EL (cell line): ENCODE measurements at regions not wholly inside any gene's neighbourhood (a gene's known extent, or its start where the extent isn't known, plus 50 kb on each side); places are given as distances from the start of the nearest gene placed in this dataset.

Experiments used
- DNase-seq: peaks from one replicate; pipeline ENCODE4 v3.0.0-alpha.2; 2016

- no peak for DNase-seq
These were observed 526.1 kb downstream of the CDH26 start for GRCh38 chr20:60484316-60484715.

- DNase-seq = no peak
These were observed 527.0 kb downstream of the CDH26 start for GRCh38 chr20:60485012-60485760.

- no peak for DNase-seq
These were observed 528.1 kb downstream of the CDH26 start for GRCh38 chr20:60486315-60486714.

GRCh38 chr20:60486937-60487336 is 528.7 kb downstream of the CDH26 start:
- no peak for DNase-seq

- DNase-seq = no peak
These were observed 532.2 kb downstream of the CDH26 start for GRCh38 chr20:60490217-60491050.

GRCh38 chr20:60491051-60491581 is 532.9 kb downstream of the CDH26 start:
- no peak for DNase-seq

- no peak for DNase-seq
These were observed 536.3 kb downstream of the CDH26 start for GRCh38 chr20:60494476-60494875.

- DNase-seq = no peak
These were observed 539.2 kb downstream of the CDH26 start for GRCh38 chr20:60497298-60498035.

GRCh38 chr20:60500038-60500701 is 541.9 kb downstream of the CDH26 start:
- no peak for DNase-seq

GRCh38 chr20:60501048-60501447 is 542.8 kb downstream of the CDH26 start:
- no peak for DNase-seq

- DNase-seq = no peak
These were observed 544.7 kb downstream of the CDH26 start for GRCh38 chr20:60502881-60503280.

GRCh38 chr20:60505423-60505822 is 547.2 kb downstream of the CDH26 start:
- DNase-seq = no peak

GRCh38 chr20:60506061-60506460 is 547.8 kb downstream of the CDH26 start:
- no peak for DNase-seq

GRCh38 chr20:60507087-60507694 is 549.0 kb downstream of the CDH26 start:
- DNase-seq = no peak

- no peak for DNase-seq
These were observed 551.2 kb downstream of the CDH26 start for GRCh38 chr20:60509407-60509806.

- DNase-seq = no peak
These were observed 552.1 kb downstream of the CDH26 start for GRCh38 chr20:60510356-60510755.

- DNase-seq = peak; percentile 78
These were observed 554.2 kb downstream of the CDH26 start for GRCh38 chr20:60512443-60512842.

- peak; percentile 8 for DNase-seq
These were observed 554.9 kb downstream of the CDH26 start for GRCh38 chr20:60513141-60513540.

GRCh38 chr20:60516442-60516841 is 558.2 kb downstream of the CDH26 start:
- DNase-seq = no peak

- DNase-seq = no peak
These were observed 559.8 kb downstream of the CDH26 start for GRCh38 chr20:60518022-60518421.

- DNase-seq = no peak
These were observed 567.2 kb downstream of the CDH26 start for GRCh38 chr20:60525397-60525796.

- DNase-seq = no peak
These were observed 569.4 kb downstream of the CDH26 start for GRCh38 chr20:60527656-60528055.
